Neural progenitor cell (in vitro differentiated cells): ENCODE measurements at regions not wholly inside any gene's neighbourhood (a gene's known extent, or its start where the extent isn't known, plus 50 kb on each side); places are given as distances from the start of the nearest gene placed in this dataset.
A peak's percentile ranks its signal among the peaks of the same experiment; 100 is the strongest.

Experiments
- EZH2 ChIP-seq: fragments of 200-600 bp; sonication (generic); IDR thresholded peaks from 2 replicates; pipeline ENCODE4 v1.6.1; 2017; ENCODE audit warnings: antibody characterized with exemption, mild to moderate bottlenecking, moderate library complexity
- TF ChIP-seq, protein P1 (sequence below): fragments of 200-600 bp; sonication (generic); IDR thresholded peaks from 2 replicates; pipeline ENCODE4 v1.5.1; 2017; ENCODE audit warnings: antibody characterized with exemption, mild to moderate bottlenecking

DNA sequence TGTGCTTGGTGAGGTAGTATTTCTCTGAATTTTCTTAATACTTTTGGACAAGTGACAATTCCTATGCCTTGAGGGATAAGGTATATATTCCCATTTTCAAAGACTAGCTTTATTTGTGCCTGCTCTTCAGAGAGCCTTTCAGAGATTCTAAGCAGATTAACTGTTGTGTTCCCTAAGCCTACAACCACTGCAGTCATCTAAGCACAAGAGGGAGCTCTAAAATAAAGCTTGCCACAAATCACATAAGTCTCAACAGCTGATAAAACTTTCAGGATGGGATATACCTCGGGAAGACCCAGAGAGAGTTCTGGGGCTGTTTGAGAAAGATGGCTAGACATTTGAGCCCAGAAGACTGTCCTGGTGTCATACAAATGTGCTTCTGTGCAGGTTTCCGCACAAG is 157.3 kb downstream of the CYLC2 start:
- TF ChIP-seq, protein P1, sequence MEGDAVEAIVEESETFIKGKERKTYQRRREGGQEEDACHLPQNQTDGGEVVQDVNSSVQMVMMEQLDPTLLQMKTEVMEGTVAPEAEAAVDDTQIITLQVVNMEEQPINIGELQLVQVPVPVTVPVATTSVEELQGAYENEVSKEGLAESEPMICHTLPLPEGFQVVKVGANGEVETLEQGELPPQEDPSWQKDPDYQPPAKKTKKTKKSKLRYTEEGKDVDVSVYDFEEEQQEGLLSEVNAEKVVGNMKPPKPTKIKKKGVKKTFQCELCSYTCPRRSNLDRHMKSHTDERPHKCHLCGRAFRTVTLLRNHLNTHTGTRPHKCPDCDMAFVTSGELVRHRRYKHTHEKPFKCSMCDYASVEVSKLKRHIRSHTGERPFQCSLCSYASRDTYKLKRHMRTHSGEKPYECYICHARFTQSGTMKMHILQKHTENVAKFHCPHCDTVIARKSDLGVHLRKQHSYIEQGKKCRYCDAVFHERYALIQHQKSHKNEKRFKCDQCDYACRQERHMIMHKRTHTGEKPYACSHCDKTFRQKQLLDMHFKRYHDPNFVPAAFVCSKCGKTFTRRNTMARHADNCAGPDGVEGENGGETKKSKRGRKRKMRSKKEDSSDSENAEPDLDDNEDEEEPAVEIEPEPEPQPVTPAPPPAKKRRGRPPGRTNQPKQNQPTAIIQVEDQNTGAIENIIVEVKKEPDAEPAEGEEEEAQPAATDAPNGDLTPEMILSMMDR = peak; percentile 32
- TF ChIP-seq EZH2 = no peak
